ENCODE measurements at regions not wholly inside any gene's neighbourhood (a gene's known extent, or its start where the extent isn't known, plus 50 kb on each side); places are given as distances from the start of the nearest gene placed in this dataset.

GRCh38 chr5:97420646-97421045 lies 237.6 kb upstream of the RIOK2 start:
- TF ChIP-seq POLR2AphosphoS5 (IDR thresholded peaks at IDR 0.05; ENCODE audit: low read depth, low read length), result no peak
- no peak for TF ChIP-seq POLR2A (IDR thresholded peaks at IDR 0.05; ENCODE audit: low read depth, low read length)
- no peak for TF ChIP-seq TAF1 (IDR thresholded peaks at IDR 0.05; ENCODE audit: borderline replicate concordance, low read depth, low read length)

Data from GM12892 (cell line).